ENCODE measurements at regions not wholly inside any gene's neighbourhood (a gene's known extent, or its start where the extent isn't known, plus 50 kb on each side); places are given as distances from the start of the nearest gene placed in this dataset.

DNA sequence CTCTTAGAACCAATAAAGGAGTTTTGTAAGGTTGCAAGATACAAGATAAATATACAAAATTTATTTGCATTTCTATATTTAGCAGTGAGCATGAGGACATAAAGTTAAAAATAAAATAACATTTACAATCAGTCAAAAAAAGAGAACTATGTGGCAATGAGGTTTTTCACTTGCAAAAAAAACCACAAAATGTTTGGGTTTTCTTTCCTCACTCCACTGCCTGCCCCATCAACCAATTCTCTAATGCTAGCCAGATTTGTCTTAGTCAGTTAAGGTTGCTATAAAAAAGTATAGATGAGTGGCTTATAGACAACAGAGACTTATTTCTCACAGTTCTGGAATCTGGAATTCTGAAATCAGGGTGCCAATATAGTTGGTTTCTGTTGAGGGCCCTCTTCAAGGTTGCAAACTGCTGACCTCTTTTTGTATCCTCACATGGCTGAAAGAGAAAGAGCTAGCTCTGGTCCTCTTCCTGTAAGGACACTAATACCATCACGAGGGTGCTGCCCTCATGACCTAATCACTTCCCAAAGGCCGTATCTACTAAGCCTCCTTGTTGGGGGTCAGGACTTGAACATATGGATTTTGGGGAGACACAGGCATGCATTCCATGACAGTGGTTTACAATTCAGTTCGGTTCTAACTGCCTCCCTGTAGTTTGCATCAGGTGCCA is 566.2 kb downstream of the GALR1 start:
- Histone ChIP-seq H3K27ac (no peak overlapping the region), H3K9me3 (no peaks in the 10 kb centered on the region), H3K27me3 (replicated peaks; ENCODE audit: insufficient read depth) (no peaks in the 10 kb centered on the region), H3K4me1 (ENCODE audit: control insufficient read depth in 1 of 2, low read depth in 2 of 2) (no peaks in the 10 kb centered on the region), H3K4me3 (no peak overlapping the region), H3K36me3 (no peaks in the 10 kb centered on the region)
- ATAC-seq (ENCODE audit: insufficient number of reproducible peaks, low FRiP score, low read depth) (no peak), DNase-seq (ENCODE audit: low spot score) (no peak)
- TF ChIP-seq, protein P1, sequence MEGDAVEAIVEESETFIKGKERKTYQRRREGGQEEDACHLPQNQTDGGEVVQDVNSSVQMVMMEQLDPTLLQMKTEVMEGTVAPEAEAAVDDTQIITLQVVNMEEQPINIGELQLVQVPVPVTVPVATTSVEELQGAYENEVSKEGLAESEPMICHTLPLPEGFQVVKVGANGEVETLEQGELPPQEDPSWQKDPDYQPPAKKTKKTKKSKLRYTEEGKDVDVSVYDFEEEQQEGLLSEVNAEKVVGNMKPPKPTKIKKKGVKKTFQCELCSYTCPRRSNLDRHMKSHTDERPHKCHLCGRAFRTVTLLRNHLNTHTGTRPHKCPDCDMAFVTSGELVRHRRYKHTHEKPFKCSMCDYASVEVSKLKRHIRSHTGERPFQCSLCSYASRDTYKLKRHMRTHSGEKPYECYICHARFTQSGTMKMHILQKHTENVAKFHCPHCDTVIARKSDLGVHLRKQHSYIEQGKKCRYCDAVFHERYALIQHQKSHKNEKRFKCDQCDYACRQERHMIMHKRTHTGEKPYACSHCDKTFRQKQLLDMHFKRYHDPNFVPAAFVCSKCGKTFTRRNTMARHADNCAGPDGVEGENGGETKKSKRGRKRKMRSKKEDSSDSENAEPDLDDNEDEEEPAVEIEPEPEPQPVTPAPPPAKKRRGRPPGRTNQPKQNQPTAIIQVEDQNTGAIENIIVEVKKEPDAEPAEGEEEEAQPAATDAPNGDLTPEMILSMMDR (IDR thresholded peaks at IDR 0.05): no peak

DNA sequence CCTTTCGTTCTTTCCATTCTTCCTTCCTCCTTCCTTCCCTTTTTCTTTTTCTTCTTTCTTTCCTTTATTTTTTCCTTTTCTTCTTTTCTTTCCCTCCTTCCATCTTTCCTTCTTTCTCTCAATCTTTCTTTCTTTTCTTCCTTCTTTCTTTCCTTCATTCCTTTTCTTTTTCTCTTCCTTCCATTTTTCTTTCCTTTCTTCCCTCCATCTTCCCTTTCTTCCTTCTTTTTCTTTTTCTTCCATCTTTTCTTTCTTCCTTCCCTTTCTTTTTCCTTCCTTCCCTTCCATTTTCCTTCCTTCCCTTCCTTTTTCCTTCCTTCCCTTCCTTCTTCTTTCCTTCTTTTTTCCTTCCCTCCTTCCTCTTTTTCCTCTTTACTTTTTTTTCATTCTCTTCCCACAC is 568.7 kb downstream of the GALR1 start:
- DNase-seq (ENCODE audit: low spot score): no peak
- TF ChIP-seq, protein P1 (IDR thresholded peaks at IDR 0.05): no peak
- H3K4me3 ChIP-seq: no peak overlapping the region
- H3K9me3 ChIP-seq: no peaks in the 10 kb centered on the region
- H3K4me1 ChIP-seq (ENCODE audit: control insufficient read depth in 1 of 2, low read depth in 2 of 2): no peaks in the 10 kb centered on the region
- no peak overlapping the region for H3K27ac ChIP-seq
- no peaks in the 10 kb centered on the region for H3K27me3 ChIP-seq (replicated peaks; ENCODE audit: insufficient read depth)
- no peak for ATAC-seq (ENCODE audit: insufficient number of reproducible peaks, low FRiP score, low read depth)
- H3K36me3 ChIP-seq: no peaks in the 10 kb centered on the region

DNA sequence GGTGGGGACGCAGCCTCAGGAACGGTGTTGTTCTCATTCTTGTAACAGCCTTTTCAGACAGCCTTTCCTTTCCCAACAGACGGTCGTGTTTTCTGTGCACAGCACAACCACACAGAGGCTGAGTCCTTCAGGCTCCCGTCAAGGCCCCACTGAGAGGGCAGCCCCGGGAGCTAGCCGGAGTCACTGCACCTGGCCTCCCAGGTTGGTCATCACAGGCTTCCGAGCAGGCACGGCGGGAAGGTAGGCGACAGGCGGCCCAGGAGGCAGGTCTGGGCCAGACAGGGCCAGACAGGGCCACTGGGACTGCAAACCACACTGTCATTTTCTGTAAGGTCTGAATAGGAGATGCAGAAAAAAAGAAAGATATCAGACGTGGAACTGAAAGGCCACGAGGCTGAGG is 570.8 kb downstream of the GALR1 start:
- Histone ChIP-seq H3K27me3 (replicated peaks; ENCODE audit: insufficient read depth) (no peaks in the 10 kb centered on the region), H3K9me3 (no peaks in the 10 kb centered on the region), H3K36me3 (no peaks in the 10 kb centered on the region), H3K4me1 (ENCODE audit: control insufficient read depth in 1 of 2, low read depth in 2 of 2) (no peaks in the 10 kb centered on the region), H3K4me3 (no peak overlapping the region), H3K27ac (no peak overlapping the region)
- DNase-seq (ENCODE audit: low spot score) (no peak), ATAC-seq (ENCODE audit: insufficient number of reproducible peaks, low FRiP score, low read depth) (no peak)
- TF ChIP-seq, protein P1 (IDR thresholded peaks at IDR 0.05): no peak

DNA sequence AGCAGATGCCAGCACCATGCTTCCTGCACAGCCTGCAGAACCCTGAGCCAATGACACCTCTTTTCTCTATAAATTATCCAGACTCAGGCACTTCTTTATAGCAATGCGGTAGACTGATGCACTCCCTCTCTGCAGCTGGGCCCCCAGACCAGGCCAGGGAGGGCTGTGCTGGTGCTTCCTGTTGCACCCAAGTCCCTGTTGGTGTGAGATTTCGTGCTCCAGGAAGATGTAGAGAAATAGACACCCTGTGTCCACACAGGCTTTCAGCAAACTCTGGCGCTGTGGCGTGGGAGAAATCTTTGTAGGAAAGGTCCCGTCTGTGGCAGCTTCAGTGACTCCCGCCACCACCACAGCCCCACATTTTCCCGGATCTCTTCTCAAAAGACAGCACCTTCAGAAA is 572.2 kb downstream of the GALR1 start:
- Histone ChIP-seq H3K27me3 (replicated peaks; ENCODE audit: insufficient read depth) (no peaks in the 10 kb centered on the region), H3K4me3 (no peak overlapping the region), H3K4me1 (ENCODE audit: control insufficient read depth in 1 of 2, low read depth in 2 of 2) (no peaks in the 10 kb centered on the region), H3K27ac (no peak overlapping the region), H3K9me3 (no peaks in the 10 kb centered on the region), H3K36me3 (no peaks in the 10 kb centered on the region)
- TF ChIP-seq, protein P1 (IDR thresholded peaks at IDR 0.05): no peak
- DNase-seq (ENCODE audit: low spot score) (no peak), ATAC-seq (ENCODE audit: insufficient number of reproducible peaks, low FRiP score, low read depth) (no peak)

DNA sequence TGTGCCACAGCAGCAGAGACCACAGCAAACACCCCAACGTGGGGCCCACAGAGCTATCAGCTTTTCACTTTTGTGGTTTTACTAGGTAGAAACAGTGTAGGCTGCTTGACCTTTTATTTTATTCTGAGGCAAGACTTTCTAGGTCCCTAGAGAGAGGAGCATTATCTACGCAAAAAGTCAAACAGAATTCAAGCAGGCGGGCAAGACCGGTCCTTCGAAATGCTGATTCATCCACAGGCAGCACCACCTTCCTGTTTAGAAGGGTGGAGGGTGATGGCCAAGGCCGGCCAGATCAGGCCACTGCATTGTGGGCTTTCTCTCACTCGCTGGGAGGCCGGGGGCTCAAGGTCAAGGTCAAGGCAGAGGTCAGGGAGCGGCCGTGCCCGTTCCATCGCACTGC is 573.0 kb downstream of the GALR1 start:
- H3K9me3 ChIP-seq: no peaks in the 10 kb centered on the region
- H3K27me3 ChIP-seq (replicated peaks; ENCODE audit: insufficient read depth): no peaks in the 10 kb centered on the region
- DNase-seq (ENCODE audit: low spot score) (no peak), ATAC-seq (ENCODE audit: insufficient number of reproducible peaks, low FRiP score, low read depth) (no peak)
- TF ChIP-seq, protein P1 (IDR thresholded peaks at IDR 0.05): no peak
- no peak overlapping the region for H3K27ac ChIP-seq
- H3K4me1 ChIP-seq (ENCODE audit: control insufficient read depth in 1 of 2, low read depth in 2 of 2): no peaks in the 10 kb centered on the region
- no peaks in the 10 kb centered on the region for H3K36me3 ChIP-seq
- H3K4me3 ChIP-seq: no peak overlapping the region
